ENCODE measurements at regions not wholly inside any gene's neighbourhood (a gene's known extent, or its start where the extent isn't known, plus 50 kb on each side); places are given as distances from the start of the nearest gene placed in this dataset.

DNA sequence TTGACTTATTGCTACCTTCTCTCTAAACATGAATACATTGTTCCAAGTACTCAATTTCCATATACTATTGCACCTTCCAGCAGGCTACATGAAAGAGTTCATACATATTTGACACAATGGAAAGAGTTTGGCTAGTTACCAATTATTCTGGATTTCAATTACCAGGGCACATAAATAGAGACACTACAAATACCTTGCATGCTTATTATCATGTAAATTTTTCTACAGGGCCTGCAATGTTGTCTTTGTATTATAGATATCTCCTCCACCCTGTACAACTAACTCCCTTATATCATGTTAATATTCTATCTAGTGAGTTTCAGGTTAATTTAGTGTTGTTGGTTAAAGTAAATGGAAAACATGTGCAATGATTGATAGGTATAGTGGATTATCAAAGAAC is 540.7 kb upstream of the SLITRK5 start:
- TF ChIP-seq SUZ12 (IDR thresholded peaks at IDR 0.05) (no peak), HDGF (IDR thresholded peaks at IDR 0.05; ENCODE audit: borderline replicate concordance) (no peak), LEF1 (IDR thresholded peaks at IDR 0.05; ENCODE audit: borderline replicate concordance) (no peak), FOXM1 (IDR thresholded peaks at IDR 0.05; ENCODE audit: borderline replicate concordance) (no peak), SP1 (IDR thresholded peaks at IDR 0.05) (no peak), ELF4 (IDR thresholded peaks at IDR 0.05) (no peak), PKNOX1 (IDR thresholded peaks at IDR 0.05) (no peak), TARDBP (IDR thresholded peaks at IDR 0.05) (no peak)
